PC-9 (cell line): ENCODE measurements at regions not wholly inside any gene's neighbourhood (a gene's known extent, or its start where the extent isn't known, plus 50 kb on each side); places are given as distances from the start of the nearest gene placed in this dataset.
"Not testable (repeated sequence)": the region's sequence is repeated elsewhere in the genome, so short reads cannot be mapped to it uniquely, and the experiment has no call there.

Experiments used
- CTCF ChIP-seq: fragments of 200-600 bp; sonication (generic); conservative IDR thresholded peaks from 2 replicates; pipeline ENCODE4 v1.6.1; 2017; ENCODE audit warnings: mixed run types, antibody characterized with exemption, mild to moderate bottlenecking, moderate library complexity
- EZH2 ChIP-seq: fragments of 200-600 bp; sonication (generic); IDR thresholded peaks from 2 replicates; pipeline ENCODE4 v1.8.0; 2017; ENCODE audit warnings: antibody characterized with exemption, low read depth

- not testable (repeated sequence) for TF ChIP-seq CTCF, EZH2
Observed at GRCh38 chr9:65566018-65566417, 109.7 kb upstream of the ZNG1E start.
